BLaER1 treated with 17β-estradiol and CSF1 and Interleukin-3, amounts not matched to agents 10 nM and 100 nM (cell line): ENCODE measurements at regions not wholly inside any gene's neighbourhood (a gene's known extent, or its start where the extent isn't known, plus 50 kb on each side); places are given as distances from the start of the nearest gene placed in this dataset.

ENCODE experiments used
- H3K27ac ChIP-seq, 11 experiments: shearing (Covaris generic); formaldehyde crosslinking; 2 replicates each; pipeline ENCODE4 v1.8.1; 2022
- H3K27me3 ChIP-seq, 11 experiments: shearing (Covaris generic); formaldehyde crosslinking; 2 replicates each; pipeline ENCODE4 v1.8.1; 2022
- H3K36me3 ChIP-seq, 11 experiments: shearing (Covaris generic); formaldehyde crosslinking; 2 replicates each; pipeline ENCODE4 v1.8.1; 2022
- H3K4me1 ChIP-seq, 10 experiments: shearing (Covaris generic); formaldehyde crosslinking; 2 replicates each; pipeline ENCODE4 v1.8.1; 2022
- H3K4me2 ChIP-seq, 11 experiments: shearing (Covaris generic); formaldehyde crosslinking; 2 replicates each; pipeline ENCODE4 v1.8.1; 2022
- H3K4me3 ChIP-seq, 10 experiments: shearing (Covaris generic); formaldehyde crosslinking; 2 replicates each; pipeline ENCODE4 v1.8.1; 2022
- H3K9ac ChIP-seq, 11 experiments: shearing (Covaris generic); formaldehyde crosslinking; 2 replicates each; pipeline ENCODE4 v1.8.1; 2022
- H3K9me3 ChIP-seq, 11 experiments: shearing (Covaris generic); formaldehyde crosslinking; replicated peaks in 1 of 11; 2 replicates each; pipeline ENCODE4 v1.8.1; 2022
- H4K20me1 ChIP-seq, 11 experiments: shearing (Covaris generic); formaldehyde crosslinking; 2 replicates each; pipeline ENCODE4 v1.8.1; 2022
- Cebpa-rat ChIP-seq, 11 experiments: shearing (Covaris generic); IDR thresholded peaks; 2 replicates each; pipeline ENCODE4 v1.8.1; 2022

- TF ChIP-seq Cebpa-rat (IDR thresholded peaks at IDR 0.05): no peak
- Histone ChIP-seq H4K20me1 (no peaks in the 10 kb centered on the region), H3K9ac (no peak overlapping the region), H3K27me3 (no peaks in the 10 kb centered on the region), H3K4me3 (no peak overlapping the region), H3K27ac (no peak overlapping the region), H3K4me1 (peaks cover 0 to 23% (median 14%) of the 10 kb centered on the region in 10 experiments; a peak in 17 of 20 replicates), H3K4me2 (no peak overlapping the region), H3K36me3 (no peaks in the 10 kb centered on the region), H3K9me3 (no peaks in the 10 kb centered on the region)
These were observed 135.1 kb upstream of the MYLIP start for GRCh38 chr6:15993716-15994228.

DNA sequence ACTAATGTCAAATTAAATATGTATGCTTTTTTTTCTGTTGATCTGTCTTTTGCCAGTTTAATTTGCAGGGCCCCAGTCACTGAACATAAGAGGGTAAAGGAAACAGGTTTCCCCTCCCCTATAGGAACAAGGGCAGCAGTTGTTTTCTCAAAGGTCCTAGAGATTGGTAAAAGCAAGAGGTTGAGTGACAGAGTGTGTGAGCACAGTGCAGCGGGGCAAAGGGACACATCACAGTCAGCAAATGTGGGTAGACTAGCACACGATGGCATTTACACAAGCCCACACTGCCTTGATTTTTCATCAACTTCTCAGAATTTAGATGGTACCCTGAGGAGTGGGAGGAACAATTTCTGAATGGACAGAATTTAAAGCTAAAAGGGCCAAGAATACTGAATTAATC, 138.7 kb upstream of the MYLIP start:
- no peak overlapping the region for H3K4me3 ChIP-seq
- no peak overlapping the region for H3K4me2 ChIP-seq
- peaks cover 0 to 20% (median 13%) of the 10 kb centered on the region in 10 experiments; a peak in 15 of 20 replicates for H3K4me1 ChIP-seq
- no peak overlapping the region for H3K9ac ChIP-seq
- H3K36me3 ChIP-seq: no peaks in the 10 kb centered on the region
- no peaks in the 10 kb centered on the region for H4K20me1 ChIP-seq
- no peak for TF ChIP-seq Cebpa-rat (IDR thresholded peaks at IDR 0.05)
- no peaks in the 10 kb centered on the region for H3K27me3 ChIP-seq
- H3K9me3 ChIP-seq: no peaks in the 10 kb centered on the region
- no peak overlapping the region for H3K27ac ChIP-seq

DNA sequence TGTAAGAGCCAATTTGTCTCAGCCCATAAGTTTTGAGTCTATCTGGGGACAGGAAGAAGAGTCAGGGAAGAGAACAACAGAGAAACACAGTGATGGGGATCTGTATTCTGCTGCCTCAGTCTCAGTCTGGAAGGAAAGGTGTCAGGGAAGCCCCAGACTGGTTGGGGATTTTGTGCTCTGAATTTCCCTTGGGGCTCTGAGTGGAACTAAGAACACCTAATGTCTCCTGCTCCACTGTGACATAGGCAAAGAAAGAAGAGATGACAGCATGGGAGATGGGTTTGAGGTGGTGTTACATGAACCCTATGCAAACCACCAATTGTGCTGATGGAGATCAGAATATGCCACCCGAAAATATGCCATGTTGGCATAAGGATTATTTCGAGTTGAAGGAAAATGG, 139.5 kb upstream of the MYLIP start:
- Histone ChIP-seq H3K9ac (no peak overlapping the region), H3K36me3 (no peaks in the 10 kb centered on the region), H3K27ac (no peak overlapping the region), H3K4me1 (peaks cover 0 to 12% (median 5%) of the 10 kb centered on the region in 10 experiments; a peak in 13 of 20 replicates), H3K27me3 (no peaks in the 10 kb centered on the region), H3K4me2 (no peak overlapping the region), H3K4me3 (no peak overlapping the region), H4K20me1 (no peaks in the 10 kb centered on the region), H3K9me3 (no peaks in the 10 kb centered on the region)
- TF ChIP-seq Cebpa-rat (IDR thresholded peaks at IDR 0.05): no peak

- TF ChIP-seq Cebpa-rat (IDR thresholded peaks at IDR 0.05): no peak
- Histone ChIP-seq H3K9ac (no peak overlapping the region), H3K4me1 (peaks cover 0 to 10% (median 4%) of the 10 kb centered on the region in 10 experiments; a peak in 7 of 20 replicates), H3K9me3 (no peaks in the 10 kb centered on the region), H3K4me3 (no peak overlapping the region), H4K20me1 (no peaks in the 10 kb centered on the region), H3K36me3 (no peaks in the 10 kb centered on the region), H3K4me2 (no peak overlapping the region), H3K27me3 (no peaks in the 10 kb centered on the region), H3K27ac (no peak overlapping the region)
These were observed 141.3 kb upstream of the MYLIP start for GRCh38 chr6:15987569-15987968.

GRCh38 chr6:15986027-15986629, 142.8 kb upstream of the MYLIP start:
- no peak overlapping the region for H3K9ac ChIP-seq
- no peak overlapping the region for H3K27ac ChIP-seq
- no peak overlapping the region for H3K4me2 ChIP-seq
- no peaks in the 10 kb centered on the region; a peak in 1 of 20 replicates for H3K4me1 ChIP-seq
- no peaks in the 10 kb centered on the region for H3K27me3 ChIP-seq
- H3K9me3 ChIP-seq: no peaks in the 10 kb centered on the region
- TF ChIP-seq Cebpa-rat (IDR thresholded peaks at IDR 0.05): no peak
- no peak overlapping the region for H3K4me3 ChIP-seq
- no peaks in the 10 kb centered on the region for H3K36me3 ChIP-seq
- H4K20me1 ChIP-seq: no peaks in the 10 kb centered on the region

DNA sequence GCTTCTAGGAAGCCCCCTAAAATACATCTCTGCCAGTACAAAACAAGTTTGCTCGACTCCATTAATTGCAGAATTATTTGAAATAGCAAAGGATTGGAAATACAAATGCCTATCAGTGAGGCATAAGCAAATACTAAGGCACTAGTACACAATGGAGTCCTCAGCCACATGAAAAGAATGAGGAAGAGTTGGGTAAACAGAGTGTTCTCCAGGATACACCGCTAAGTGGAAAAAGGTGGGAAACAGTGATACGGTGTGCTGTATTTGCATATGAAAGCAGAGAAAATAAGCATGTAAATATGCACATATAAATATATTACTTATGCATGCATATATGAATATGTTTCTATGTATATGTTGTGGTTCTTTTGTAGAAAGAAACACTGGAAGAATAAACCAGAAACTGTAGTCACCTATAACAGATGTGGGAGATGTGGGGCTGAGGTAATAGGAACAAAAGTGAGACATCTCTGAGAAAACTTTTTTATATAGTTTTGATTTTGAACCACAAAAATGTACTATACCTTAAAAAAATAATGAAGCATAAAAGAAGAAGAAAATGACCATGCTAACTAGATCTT, 143.4 kb upstream of the MYLIP start:
- no peak overlapping the region for H3K4me3 ChIP-seq

DNA sequence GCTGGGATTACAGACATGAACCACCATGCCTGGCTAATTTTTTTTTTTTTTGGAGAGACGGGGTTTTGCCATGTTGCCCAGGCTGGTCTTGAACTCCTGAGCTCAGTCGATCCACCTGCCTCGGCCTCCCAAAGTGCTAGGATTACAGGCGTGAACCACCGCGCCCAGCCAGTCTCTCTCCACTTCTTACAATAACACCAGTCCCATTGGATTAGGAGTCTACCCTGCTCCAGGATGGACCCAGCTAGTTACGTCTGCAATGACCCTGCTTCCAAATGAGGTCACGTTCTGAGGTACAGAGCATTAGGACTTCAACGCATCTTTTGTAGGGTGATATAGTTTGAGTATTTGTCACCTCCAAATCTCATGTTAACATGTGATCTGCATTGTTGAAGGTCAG, 146.9 kb upstream of the MYLIP start:
- Histone ChIP-seq H3K9ac (no peak overlapping the region), H3K4me2 (no peak overlapping the region), H3K27ac (no peak overlapping the region), H3K4me3 (no peak overlapping the region), H3K4me1 (peaks cover 0 to 3% (median 0%) of the 10 kb centered on the region in 10 experiments; a peak in 1 of 20 replicates), H3K27me3 (no peaks in the 10 kb centered on the region), H3K36me3 (no peaks in the 10 kb centered on the region), H4K20me1 (no peaks in the 10 kb centered on the region), H3K9me3 (peaks cover 0 to 5% (median 0%) of the 10 kb centered on the region in 11 experiments; a peak in 1 of 22 replicates)
- no peak for TF ChIP-seq Cebpa-rat (IDR thresholded peaks at IDR 0.05)

More for the DNA sequence above, 143.4 kb upstream of the MYLIP start:
- Histone ChIP-seq H3K4me2 (no peak overlapping the region), H3K27me3 (no peaks in the 10 kb centered on the region), H3K27ac (no peak overlapping the region), H3K4me1 (no peaks in the 10 kb centered on the region; a peak in 1 of 20 replicates), H3K36me3 (no peaks in the 10 kb centered on the region), H3K9ac (no peak overlapping the region), H3K9me3 (no peaks in the 10 kb centered on the region), H4K20me1 (no peaks in the 10 kb centered on the region)
- TF ChIP-seq Cebpa-rat (IDR thresholded peaks at IDR 0.05): no peak

GRCh38 chr6:15980801-15981200, 148.1 kb upstream of the MYLIP start:
- H3K9me3 ChIP-seq: peaks cover 0 to 5% (median 0%) of the 10 kb centered on the region in 11 experiments; a peak in 1 of 22 replicates
- no peak overlapping the region for H3K27ac ChIP-seq
- H3K27me3 ChIP-seq: no peaks in the 10 kb centered on the region
- no peaks in the 10 kb centered on the region for H4K20me1 ChIP-seq
- TF ChIP-seq Cebpa-rat (IDR thresholded peaks at IDR 0.05): no peak
- no peak overlapping the region for H3K9ac ChIP-seq
- H3K36me3 ChIP-seq: no peaks in the 10 kb centered on the region
- H3K4me1 ChIP-seq: peaks cover 0 to 3% (median 0%) of the 10 kb centered on the region in 10 experiments; a peak in 1 of 20 replicates
- H3K4me2 ChIP-seq: no peak overlapping the region
- no peak overlapping the region for H3K4me3 ChIP-seq

GRCh38 chr6:15978426-15978825, 150.5 kb upstream of the MYLIP start:
- Histone ChIP-seq H3K4me2 (no peak overlapping the region), H3K27me3 (no peaks in the 10 kb centered on the region), H3K9me3 (peaks cover 5 to 12% (median 6%) of the 10 kb centered on the region in 11 experiments; a peak in 18 of 22 replicates), H3K36me3 (no peaks in the 10 kb centered on the region), H3K9ac (no peak overlapping the region), H3K4me1 (peaks cover 0 to 3% (median 0%) of the 10 kb centered on the region in 10 experiments; a peak in 1 of 20 replicates), H3K27ac (no peak overlapping the region), H3K4me3 (no peak overlapping the region), H4K20me1 (no peaks in the 10 kb centered on the region)
- TF ChIP-seq Cebpa-rat (IDR thresholded peaks at IDR 0.05): no peak
